Testis (tissue), 2 donors: ENCODE measurements at regions not wholly inside any gene's neighbourhood (a gene's known extent, or its start where the extent isn't known, plus 50 kb on each side); places are given as distances from the start of the nearest gene placed in this dataset.

Experiments
- CTCF ChIP-seq, 3 experiments: fragments of 450-650 bp in 2 of 3; fragments of 200-600 bp in 1 of 3; sonication (generic) in 1 of 3; IDR thresholded peaks; one replicate each; pipeline ENCODE4 v1.5.1; 2016 to 2019; ENCODE audit warnings: antibody characterized with exemption in 3 of 3, mild to moderate bottlenecking in 2 of 3, moderate library complexity in 1 of 3
- POLR2A ChIP-seq: fragments of 450-650 bp; IDR thresholded peaks from one replicate; pipeline ENCODE4 v1.6.1; 2017; ENCODE audit warnings: antibody characterized with exemption, mild to moderate bottlenecking, moderate library complexity

GRCh38 chr7:138386821-138387220 lies 73.2 kb upstream of the TRIM24 start:
- no peak for TF ChIP-seq CTCF (IDR thresholded peaks at IDR 0.05)
- no peak for TF ChIP-seq POLR2A
